SK-N-SH treated with all-trans-retinoic acid at 6 μM for 48 hours (cell line): ENCODE measurements at regions not wholly inside any gene's neighbourhood (a gene's known extent, or its start where the extent isn't known, plus 50 kb on each side); places are given as distances from the start of the nearest gene placed in this dataset.

Source experiments
- CSDC2 ChIP-seq: fragments of 250-450 bp; sonication (Bioruptor Pico); IDR thresholded peaks from 2 replicates; pipeline ENCODE4 v1.5.0; 2020; ENCODE audit warnings: mild to moderate bottlenecking, moderate library complexity
- OSR1 ChIP-seq: fragments of 250-450 bp; sonication (Bioruptor Pico); IDR thresholded peaks from 2 replicates; pipeline ENCODE4 v1.8.0; 2022; ENCODE audit warnings: moderate library complexity, mild to moderate bottlenecking, inconsistent platforms
- RARB ChIP-seq: fragments of 250-450 bp; sonication (Bioruptor Pico); IDR thresholded peaks from 2 replicates; pipeline ENCODE4 v1.8.0; 2021; ENCODE audit warnings: mild to moderate bottlenecking, moderate library complexity
- ZNF70 ChIP-seq: fragments of 450-650 bp; formaldehyde crosslinking; IDR thresholded peaks from 2 replicates; pipeline ENCODE4 v1.5.0; 2020; ENCODE audit warnings: mild to moderate bottlenecking, moderate library complexity
- TF ChIP-seq, protein P1 (sequence below): fragments of 250-450 bp; sonication (Bioruptor Pico); IDR thresholded peaks from 2 replicates; pipeline ENCODE4 v1.5.1; 2020; ENCODE audit warnings: low read depth, mild to moderate bottlenecking, moderate library complexity
- TF ChIP-seq, protein P2 (sequence below): fragments of 250-450 bp; sonication (Bioruptor Pico); IDR thresholded peaks from 2 replicates; pipeline ENCODE4 v1.8.0; 2020; ENCODE audit warnings: mild to moderate bottlenecking, moderate library complexity, borderline replicate concordance

DNA sequence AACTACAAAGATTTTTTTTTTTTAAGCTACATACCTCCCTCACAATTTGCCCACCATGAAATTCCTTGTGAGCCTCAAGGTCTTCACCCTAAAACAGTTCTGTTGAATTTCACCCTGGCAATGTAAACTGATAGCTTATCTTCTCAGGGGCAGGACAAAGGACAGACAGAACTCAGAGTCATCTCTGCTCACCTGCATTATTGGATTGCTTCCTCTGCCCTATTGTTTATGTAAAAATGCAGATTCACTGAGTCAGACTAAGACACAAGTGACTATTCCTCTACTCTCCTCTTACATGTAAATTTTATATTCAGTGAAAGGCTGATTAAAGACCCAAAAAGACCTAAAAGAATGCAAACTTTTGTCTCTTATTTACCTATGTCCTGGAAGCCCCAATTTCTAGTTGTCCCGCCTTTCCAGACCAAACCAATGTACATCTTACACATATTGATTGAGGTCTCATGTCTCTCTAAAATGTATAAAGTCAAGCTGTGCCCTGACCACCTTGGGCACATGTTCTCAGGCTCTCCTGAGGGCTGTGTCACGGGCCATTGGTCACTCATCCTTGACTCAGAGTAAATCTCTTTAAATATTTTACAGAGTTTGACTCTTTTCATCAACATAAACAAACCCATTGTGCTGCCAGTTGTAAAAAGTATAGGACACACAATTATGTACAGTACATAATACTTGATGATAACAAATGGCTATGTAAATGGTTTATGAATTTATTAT, 440.2 kb downstream of the HTR7 start:
- no peak for TF ChIP-seq RARB
- no peak for TF ChIP-seq CSDC2 (CRISPR knock-in tag)
- TF ChIP-seq, protein P1, sequence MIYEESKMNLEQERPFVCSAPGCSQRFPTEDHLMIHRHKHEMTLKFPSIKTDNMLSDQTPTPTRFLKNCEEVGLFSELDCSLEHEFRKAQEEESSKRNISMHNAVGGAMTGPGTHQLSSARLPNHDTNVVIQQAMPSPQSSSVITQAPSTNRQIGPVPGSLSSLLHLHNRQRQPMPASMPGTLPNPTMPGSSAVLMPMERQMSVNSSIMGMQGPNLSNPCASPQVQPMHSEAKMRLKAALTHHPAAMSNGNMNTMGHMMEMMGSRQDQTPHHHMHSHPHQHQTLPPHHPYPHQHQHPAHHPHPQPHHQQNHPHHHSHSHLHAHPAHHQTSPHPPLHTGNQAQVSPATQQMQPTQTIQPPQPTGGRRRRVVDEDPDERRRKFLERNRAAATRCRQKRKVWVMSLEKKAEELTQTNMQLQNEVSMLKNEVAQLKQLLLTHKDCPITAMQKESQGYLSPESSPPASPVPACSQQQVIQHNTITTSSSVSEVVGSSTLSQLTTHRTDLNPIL: no peak
- TF ChIP-seq ZNF70 (CRISPR knock-in tag): no peak
- TF ChIP-seq, protein P2, sequence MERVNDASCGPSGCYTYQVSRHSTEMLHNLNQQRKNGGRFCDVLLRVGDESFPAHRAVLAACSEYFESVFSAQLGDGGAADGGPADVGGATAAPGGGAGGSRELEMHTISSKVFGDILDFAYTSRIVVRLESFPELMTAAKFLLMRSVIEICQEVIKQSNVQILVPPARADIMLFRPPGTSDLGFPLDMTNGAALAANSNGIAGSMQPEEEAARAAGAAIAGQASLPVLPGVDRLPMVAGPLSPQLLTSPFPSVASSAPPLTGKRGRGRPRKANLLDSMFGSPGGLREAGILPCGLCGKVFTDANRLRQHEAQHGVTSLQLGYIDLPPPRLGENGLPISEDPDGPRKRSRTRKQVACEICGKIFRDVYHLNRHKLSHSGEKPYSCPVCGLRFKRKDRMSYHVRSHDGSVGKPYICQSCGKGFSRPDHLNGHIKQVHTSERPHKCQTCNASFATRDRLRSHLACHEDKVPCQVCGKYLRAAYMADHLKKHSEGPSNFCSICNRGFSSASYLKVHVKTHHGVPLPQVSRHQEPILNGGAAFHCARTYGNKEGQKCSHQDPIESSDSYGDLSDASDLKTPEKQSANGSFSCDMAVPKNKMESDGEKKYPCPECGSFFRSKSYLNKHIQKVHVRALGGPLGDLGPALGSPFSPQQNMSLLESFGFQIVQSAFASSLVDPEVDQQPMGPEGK (CRISPR knock-in tag): no peak
- no peak for TF ChIP-seq OSR1 (CRISPR knock-in tag)
